ENCODE measurements at regions not wholly inside any gene's neighbourhood (a gene's known extent, or its start where the extent isn't known, plus 50 kb on each side); places are given as distances from the start of the nearest gene placed in this dataset.

DNA sequence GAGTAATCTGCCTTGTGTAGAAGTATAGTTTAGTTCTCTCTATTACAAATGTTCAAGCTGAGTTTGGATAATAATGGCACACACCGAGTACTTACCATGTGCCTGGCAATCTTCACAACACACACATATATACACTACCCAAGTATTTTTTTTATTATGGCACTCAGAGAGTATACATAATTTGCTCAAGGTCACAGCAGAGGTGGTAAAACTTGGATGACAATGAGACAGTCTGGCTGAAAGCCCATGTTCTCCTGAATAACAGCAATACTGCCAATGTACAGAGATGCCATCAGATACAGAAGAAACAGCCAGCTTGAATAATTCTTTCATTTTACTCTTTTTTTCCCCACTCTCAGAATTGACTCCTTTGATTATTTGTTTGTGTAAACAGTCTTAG is 460.0 kb downstream of the CNTN6 start:
- DNase-seq: no peak

- DNase-seq: no peak
Observed at GRCh38 chr3:1561427-1561826, 468.6 kb downstream of the CNTN6 start.

DNA sequence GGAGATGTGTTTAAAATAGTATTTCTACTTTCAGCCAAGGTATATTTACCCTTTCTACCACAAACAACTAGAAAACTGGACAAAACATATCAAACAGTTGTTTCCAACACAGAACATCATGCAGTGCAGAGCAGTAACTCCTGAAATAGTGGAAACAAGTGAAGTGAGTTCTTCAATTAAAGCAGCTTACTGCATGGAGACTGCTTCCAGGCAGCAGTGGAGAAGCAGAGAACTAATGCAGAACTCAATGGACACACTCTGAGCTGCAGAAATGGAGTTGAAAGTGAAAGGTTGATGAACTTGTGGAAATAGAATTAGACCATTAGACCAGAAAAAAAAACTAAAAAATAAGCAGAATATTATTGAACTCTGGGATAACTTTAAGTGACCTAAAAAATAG is 478.9 kb downstream of the CNTN6 start:
- DNase-seq: no peak

- DNase-seq: no peak
Observed at GRCh38 chr3:1576047-1576446, 483.2 kb downstream of the CNTN6 start.

- DNase-seq: no peak
Observed at GRCh38 chr3:1578124-1578806, 485.4 kb downstream of the CNTN6 start.

DNA sequence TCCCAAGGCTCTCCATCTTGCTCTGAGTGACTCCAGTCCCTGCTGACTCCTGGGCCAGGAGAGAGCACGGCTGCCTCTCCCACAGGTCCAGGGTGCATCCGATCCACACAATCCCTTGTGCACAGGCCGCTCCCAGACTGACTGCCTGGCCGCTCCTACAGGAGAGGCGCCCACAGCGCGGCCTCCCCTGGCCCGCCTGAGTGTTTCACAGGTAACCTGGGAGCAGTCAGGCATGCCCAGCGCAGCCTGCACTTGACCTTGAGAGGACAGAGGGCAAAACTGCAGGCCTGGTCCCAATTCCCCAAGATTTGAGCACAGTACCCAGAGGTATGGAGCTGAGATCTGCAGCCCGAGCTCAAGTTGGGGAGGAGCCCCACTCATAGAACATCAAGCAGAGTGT is 490.2 kb downstream of the CNTN6 start:
- no peak for DNase-seq

DNA sequence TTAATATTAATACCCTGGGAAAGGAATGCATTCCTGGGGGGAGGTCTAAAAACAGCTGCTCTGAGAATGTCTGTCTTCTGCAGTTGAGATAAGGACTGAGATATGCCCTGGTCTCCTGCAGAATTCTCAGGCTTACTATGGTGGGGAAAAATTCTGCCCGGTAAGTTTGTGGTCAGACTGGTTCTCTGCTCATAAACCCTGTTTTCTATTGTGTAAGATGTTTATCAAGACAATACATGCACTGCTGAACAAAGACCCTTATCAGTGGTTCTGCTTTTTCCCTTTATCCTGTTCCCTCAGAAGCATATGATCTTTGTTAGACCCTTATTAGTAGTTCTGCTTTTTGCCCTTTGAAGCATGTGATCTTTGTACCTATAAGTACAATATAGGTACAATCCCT is 494.6 kb downstream of the CNTN6 start:
- DNase-seq: no peak

DNA sequence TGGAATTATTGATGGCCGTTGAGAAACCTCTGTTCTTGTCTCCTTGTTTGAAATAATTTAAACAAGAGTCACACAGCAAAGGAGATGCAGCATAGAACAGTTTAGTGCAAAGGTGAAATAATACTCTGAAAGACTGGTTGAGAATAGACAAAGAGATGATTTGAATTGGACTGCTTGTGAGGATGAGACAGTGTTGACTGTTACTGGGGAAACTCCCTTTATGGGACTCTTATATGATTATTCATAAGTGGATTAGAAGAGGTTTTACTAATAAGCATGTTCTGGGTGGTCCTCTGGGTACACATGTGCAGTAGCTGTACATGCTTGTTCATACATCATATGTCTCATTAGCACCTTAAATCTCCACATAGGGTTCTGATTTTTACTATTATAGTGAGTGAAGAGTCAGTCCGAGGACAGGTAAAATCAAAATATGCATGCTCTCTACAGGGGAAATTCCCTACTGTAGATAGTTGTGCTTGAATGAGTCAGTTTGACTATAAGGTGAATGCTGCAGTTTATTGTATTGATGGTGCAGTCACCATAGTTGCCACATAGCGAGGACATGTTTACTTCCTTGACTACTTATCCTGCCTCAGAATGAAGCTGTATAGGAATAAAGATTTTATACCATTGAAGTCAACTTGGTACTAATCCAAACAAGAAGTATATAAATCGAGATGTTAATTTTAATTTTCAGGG is 498.7 kb downstream of the CNTN6 start:
- DNase-seq: no peak

DNA sequence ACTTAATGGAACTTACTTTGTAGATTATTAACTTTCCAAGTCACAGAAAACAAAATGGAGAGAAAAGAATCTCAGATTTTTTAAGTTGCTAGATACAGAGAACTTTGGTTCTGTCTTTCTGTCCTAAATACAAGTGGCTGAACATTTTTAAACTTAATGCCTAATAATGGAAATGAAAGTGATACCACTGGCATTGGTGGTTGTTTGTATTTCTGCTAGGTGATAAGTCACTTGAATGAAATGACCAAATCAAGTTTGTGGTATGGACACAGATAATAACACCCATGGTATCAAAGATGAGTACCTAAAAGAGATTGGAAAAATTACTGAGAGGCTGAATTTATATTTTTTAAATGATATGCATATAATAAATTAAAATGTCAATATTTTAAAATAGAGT is 502.1 kb downstream of the CNTN6 start:
- DNase-seq: no peak

DNA sequence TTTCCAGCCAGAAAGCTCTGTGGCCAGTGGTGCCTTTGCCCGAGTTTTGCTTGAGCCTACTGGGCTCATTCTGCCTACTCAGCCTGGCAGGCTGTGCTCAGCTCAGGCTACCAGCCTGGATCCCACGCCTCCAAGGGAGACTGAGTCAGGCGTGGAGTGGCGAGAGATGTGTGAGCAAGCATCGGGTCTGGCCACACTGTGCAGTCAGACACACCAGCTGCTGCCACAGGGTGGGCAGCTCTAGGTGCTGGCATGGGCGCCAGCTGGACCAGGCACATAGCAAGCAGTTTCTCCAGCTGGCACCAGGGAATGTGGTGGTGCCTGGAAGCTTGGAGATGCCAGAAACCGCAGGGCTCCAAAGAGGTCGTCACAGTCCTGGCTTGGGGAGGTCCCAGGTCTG is 498.5 kb upstream of the CNTN4 start:
- no peak for DNase-seq

GRCh38 chr3:1600700-1601418 is 497.8 kb upstream of the CNTN4 start:
- DNase-seq: no peak

DNA sequence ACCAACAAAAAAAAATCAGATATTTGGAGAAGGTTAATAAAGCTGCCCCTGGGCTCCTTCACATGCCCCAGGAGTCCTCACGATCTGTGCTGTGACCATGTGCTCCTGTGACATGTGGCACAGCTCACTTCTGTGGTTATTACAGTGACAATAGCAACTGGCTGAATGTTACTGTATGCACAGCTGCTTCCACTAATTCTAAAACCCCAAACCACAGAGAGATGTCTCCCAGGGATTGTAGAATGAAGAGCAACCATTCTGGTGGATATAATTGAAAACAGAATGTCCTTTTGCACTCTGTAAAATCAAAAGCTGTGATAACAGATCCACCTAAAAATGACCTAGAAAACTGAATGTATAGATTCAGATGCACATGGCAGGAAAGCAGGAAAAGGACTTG is 489.2 kb upstream of the CNTN4 start:
- DNase-seq: no peak

DNA sequence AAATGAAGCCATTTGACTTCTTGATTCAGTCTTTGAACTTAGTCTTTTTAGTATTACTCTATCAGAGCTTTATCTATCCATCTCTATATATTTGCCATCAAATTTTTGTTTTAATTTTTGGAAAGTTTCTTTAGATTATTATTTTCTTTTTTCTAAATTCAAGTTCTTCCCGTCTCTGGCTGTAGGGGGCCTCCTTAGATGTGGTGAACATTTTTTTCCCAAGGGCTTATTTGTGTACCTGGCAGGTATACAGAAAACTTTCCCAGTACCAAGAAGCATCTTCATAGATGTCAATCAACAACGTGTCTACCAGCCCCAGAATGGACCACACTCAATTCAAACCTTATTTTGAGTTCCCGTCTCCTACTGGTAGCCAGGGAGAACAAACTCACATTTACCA is 486.8 kb upstream of the CNTN4 start:
- DNase-seq: no peak

DNA sequence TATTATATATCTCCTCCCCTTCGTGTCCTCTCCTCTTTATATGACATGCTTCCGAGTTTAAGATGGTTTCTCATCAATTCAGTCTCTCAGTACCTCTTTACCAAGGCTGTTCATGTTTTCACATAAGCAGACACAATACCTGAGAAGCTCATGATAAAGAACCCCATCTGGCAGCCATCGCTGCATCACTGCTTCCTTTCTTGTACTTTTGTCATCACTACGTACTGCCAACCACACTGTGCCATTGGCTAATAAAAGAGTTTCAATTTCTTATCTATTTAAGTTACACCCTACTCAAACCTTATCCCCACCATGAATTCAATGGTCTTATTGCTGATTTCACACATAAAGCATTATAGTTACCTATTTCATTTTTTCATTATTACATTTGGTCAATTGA is 484.7 kb upstream of the CNTN4 start:
- DNase-seq: no peak

DNA sequence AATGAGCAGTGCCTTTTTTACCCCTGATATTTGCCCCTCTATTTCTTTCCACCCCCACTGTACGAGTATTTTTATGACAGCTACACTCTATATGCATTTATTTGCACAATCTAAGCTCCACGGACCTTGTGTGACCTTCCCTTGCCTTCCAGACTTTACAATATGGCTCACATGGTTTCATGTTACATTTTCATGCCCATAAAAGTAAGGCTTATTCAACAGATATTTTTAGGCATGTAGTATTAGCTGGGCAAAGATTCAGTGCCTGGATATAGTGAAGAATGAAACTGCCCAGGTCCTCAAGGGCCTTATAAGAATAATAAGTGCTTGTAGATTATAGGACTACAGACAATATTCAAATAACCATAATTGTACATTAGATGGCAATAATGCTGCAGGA is 481.9 kb upstream of the CNTN4 start:
- DNase-seq: peak; percentile 25

DNA sequence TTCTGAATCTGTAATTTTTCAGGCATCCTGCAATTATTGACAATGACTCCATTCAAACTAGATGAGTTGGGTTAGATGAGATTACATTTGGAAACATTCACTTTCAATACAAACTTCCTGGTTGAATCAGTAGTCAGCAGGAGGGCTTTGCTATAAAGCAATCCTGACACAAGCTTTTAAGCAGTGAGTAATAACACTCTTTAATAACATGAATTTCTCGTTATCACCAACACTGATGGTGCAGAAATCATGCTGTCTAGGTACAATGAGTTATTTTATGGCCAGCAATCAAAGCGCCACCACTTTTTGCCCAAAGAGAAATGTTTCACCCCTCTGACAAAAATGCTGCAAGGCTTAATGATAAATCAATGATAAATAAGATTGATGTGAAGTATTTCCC is 474.8 kb upstream of the CNTN4 start:
- no peak for DNase-seq

- DNase-seq: no peak
Observed at GRCh38 chr3:1632128-1632527, 466.5 kb upstream of the CNTN4 start.

- no peak for DNase-seq
Observed at GRCh38 chr3:1661839-1662238, 436.8 kb upstream of the CNTN4 start.

DNA sequence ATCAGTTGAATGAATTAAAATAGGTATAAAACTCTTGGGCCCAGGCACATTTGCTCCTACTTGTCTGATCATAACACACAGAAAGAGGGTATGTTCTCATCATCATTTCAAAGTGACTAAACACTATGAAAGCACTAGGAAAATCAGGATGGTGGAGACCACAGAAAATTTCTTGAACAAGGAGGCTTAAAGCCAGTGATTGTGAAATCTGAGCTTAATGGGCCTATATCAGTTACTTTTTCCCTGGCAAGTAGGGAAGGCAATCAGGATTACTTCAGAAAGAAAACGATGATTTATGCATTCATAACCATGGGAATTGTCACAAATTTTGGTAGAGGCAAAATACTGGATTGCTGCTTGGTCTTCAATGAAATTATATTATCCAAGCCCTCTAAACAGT is 434.4 kb upstream of the CNTN4 start:
- no peak for DNase-seq

DNA sequence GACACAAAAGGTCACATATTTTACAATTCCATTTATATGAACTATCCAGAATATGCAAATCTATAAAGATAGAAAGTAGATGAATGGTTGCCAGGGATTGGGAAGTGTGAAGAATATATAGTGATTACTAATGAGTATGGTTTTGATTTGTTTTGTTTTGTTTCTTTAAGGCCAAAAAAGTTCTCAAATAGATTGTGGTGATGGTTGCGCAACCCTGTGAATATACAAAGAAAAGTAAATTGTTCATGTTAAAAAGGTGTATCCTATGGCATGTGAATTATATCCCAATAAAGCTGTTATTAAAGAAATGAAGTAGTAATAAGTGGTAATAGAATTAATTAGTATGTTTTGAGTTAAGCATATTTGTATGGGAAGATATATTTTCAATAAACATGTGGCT is 431.8 kb upstream of the CNTN4 start:
- DNase-seq: no peak

- no peak for DNase-seq
Observed at GRCh38 chr3:1677576-1678156, 421.0 kb upstream of the CNTN4 start.

- no peak for DNase-seq
Observed at GRCh38 chr3:1692428-1692827, 406.2 kb upstream of the CNTN4 start.

GRCh38 chr3:1693145-1693544 is 405.5 kb upstream of the CNTN4 start:
- DNase-seq: no peak

- DNase-seq: no peak
Observed at GRCh38 chr3:1696669-1697275, 401.9 kb upstream of the CNTN4 start.

All from NCI-H510A treated with DMSO at 0.1 percent for 48 hours (cell line).